Transverse colon (tissue), 4 donors: ENCODE measurements at regions not wholly inside any gene's neighbourhood (a gene's known extent, or its start where the extent isn't known, plus 50 kb on each side); places are given as distances from the start of the nearest gene placed in this dataset.

Experiments used
- EP300 ChIP-seq: sonication (generic); formaldehyde crosslinking; IDR thresholded peaks from one replicate; pipeline ENCODE4 v1.6.1; 2017; ENCODE audit warnings: antibody characterized with exemption, low read depth
- POLR2A ChIP-seq: fragments of 450-650 bp; IDR thresholded peaks from one replicate; pipeline ENCODE4 v1.6.1; 2016; ENCODE audit warnings: antibody characterized with exemption, mild to moderate bottlenecking, moderate library complexity
- POLR2AphosphoS5 ChIP-seq, 3 donors: sonication (generic); formaldehyde crosslinking; IDR thresholded peaks; one replicate each; pipeline ENCODE4 v1.6.1; 2016; ENCODE audit warnings: antibody characterized with exemption in 3 of 3
- TF ChIP-seq, protein P1 (sequence below), 5 experiments: fragments of 200-600 bp in 3 of 5; fragments of 450-650 bp in 2 of 5; sonication (generic) in 3 of 5; IDR thresholded peaks; 1 replicate in 2 of 5; 2 replicates in 3 of 5; pipeline ENCODE4 v1.5.1; 2016 to 2017; ENCODE audit warnings: antibody characterized with exemption in 5 of 5, inconsistent platforms in 3 of 5, mild to moderate bottlenecking in 2 of 5, moderate library complexity in 1 of 5

DNA sequence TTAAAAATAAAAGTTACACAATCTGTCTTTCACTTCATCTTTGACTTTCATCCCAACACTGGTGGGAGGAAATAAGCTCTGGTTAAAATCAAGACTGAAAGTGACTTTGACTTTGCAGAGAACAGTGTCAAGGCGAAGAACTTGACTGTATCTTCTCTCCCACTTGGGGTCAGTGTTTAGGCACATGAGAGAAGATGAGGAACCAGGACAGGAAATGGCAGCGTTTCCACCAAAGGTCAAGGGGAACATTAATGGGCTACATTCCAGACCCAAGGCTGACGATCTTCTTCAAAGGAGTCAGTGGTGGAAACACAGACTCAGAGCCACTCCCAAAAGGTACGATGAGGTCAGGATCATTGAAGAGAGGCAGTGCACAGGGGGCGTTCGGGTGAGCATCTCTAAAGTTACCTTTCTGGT is 409.5 kb downstream of the ARHGEF28 start:
- TF ChIP-seq, protein P1, sequence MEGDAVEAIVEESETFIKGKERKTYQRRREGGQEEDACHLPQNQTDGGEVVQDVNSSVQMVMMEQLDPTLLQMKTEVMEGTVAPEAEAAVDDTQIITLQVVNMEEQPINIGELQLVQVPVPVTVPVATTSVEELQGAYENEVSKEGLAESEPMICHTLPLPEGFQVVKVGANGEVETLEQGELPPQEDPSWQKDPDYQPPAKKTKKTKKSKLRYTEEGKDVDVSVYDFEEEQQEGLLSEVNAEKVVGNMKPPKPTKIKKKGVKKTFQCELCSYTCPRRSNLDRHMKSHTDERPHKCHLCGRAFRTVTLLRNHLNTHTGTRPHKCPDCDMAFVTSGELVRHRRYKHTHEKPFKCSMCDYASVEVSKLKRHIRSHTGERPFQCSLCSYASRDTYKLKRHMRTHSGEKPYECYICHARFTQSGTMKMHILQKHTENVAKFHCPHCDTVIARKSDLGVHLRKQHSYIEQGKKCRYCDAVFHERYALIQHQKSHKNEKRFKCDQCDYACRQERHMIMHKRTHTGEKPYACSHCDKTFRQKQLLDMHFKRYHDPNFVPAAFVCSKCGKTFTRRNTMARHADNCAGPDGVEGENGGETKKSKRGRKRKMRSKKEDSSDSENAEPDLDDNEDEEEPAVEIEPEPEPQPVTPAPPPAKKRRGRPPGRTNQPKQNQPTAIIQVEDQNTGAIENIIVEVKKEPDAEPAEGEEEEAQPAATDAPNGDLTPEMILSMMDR (IDR thresholded peaks at IDR 0.05), result peak in 3 of 5 experiments; percentile 20 to 31 (median 22)
- no peak for TF ChIP-seq POLR2A
- TF ChIP-seq POLR2AphosphoS5 (IDR thresholded peaks at IDR 0.05), result no peak
- TF ChIP-seq EP300, result no peak
